ENCODE measurements at regions not wholly inside any gene's neighbourhood (a gene's known extent, or its start where the extent isn't known, plus 50 kb on each side); places are given as distances from the start of the nearest gene placed in this dataset.

DNA sequence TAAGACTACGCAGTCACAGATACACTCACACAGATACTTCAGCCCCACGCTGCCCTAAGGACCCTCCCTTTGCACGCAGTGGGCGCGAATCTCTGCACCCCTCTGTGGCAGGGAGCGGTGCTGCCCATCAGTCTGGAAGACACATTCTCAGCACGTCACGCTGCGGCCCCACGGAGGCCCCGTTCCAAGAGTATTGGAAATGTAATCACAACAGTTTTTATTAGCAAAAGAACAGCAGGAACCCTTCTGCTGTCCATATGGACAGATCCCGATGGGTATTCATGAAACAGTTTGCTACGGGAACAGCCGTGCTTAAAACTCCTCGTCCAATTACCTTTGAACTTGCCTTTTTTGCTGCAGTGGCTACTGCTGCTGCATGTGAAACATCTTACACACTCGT lies 131.0 kb downstream of the RPS24 start:
- no peak for DNase-seq

DNA sequence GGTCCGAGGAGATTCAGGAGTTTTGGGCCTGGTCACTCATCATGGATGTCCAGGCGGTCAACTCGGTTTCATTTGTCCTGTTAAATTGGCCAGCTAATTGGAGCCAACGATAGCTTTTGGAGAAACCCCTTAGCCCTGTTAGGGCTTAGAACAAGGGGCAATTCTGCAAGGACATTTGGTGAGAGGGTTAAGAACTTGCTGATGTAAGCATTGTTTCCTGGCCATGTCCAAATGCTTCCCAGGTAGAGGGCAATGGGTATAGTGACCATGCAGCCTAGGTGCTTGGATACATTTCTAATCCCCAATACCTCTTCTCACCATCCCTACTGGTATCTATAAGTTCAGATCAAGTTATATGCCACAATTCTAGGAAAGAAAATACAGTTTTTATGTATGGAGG lies 131.5 kb downstream of the RPS24 start:
- no peak for DNase-seq

DNA sequence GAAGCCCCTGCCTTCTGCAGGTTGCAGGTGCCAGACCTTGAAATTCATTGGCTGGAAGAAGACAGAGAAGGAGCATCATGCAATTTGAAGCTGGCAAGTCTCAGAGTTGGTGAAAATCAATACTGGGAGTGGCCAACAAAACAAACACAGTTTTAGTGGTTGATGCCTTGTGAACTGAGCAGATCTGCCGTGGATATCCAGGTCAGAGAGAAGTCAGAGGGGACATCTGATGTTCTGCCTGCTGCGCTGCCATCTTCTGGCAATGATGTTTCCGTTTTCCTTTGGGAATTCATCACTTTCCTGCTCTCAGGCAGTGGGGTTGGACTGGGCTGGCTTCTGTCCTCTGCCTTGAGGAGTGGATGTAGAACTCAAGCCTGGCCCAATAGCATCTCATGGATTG lies 132.0 kb downstream of the RPS24 start:
- DNase-seq = peak in 1 of 2 experiments; percentile 6

- no peak for DNase-seq
These were observed 132.6 kb downstream of the RPS24 start for GRCh38 chr10:78166261-78166660.

DNA sequence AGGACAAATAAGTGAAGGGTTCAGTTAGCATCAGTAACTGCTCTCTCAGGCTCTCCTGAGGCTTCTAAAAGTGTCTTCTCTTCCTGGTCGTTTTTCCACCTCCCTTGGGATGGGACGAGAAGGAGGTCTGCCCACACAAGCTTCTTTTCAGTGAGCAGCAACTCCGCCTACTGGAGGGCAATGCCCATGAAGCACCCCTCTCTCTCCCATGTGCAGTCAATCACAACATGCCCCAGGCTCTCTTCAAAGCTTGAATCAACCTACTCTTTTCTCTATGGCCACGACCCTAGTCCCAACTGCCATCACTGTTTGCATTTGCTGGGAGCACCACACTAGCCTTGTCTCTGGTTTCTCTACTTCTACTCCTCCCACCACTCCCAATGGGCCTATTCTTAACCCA lies 135.6 kb downstream of the RPS24 start:
- no peak for DNase-seq

DNA sequence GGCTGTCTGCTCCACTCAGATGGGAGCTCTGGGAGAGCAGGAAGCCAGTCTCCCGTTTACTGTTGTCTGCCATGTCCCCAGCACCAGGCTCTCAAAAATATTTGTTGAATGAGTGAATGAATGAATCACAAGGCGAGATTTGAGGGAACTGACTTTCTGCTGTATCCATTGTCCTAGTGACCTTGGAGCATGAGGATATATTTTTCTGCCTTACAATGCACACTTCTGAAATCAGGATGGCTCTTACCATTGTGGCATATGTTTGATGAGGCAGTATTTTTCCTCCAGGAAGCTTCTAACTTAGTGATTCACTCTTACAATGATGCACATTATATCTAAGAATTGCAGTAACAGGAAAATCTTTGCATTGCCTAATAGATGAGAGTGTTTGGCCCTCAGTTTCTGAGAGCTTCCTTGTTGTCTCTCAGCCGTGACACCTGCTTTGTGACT lies 136.4 kb downstream of the RPS24 start:
- no peak for DNase-seq

DNA sequence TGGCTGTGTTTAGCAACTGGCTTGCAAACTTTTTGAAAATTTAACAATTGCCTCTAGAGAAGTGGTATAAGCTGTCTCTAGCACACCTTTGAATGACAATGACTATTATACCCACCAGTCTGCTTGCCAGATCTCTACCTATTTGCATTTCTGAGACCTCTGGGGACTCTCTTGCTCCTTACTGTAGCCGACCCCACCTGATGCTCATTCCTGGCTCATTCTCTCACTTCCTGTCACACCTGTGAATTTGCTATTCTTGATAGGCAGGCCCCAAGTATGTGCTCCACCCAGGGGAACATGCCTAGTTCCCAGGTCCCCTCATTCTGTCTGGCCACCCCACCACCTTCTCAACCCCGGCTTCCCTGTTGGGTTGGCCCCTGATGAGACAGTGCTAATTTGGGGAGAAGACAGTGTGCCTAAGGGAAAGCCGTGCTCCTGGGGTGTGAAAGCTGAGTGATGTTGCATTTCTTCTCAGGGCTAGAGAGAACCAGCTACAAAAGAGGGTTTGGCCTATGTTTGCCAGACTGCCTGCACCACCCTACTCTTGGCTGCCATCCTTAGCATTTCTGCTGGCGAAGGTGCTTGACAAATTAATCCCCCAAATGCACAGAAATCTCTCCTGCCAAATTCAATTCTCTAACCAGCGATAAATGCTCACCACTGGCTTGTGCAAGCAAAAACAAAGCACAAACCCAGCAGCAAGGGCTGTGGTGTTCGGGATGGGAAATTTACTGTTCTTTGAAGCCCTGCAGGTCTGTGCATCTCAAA lies 138.2 kb downstream of the RPS24 start:
- DNase-seq = no peak

- DNase-seq = peak in 1 of 2 experiments; percentile 0
These were observed 139.8 kb downstream of the RPS24 start for GRCh38 chr10:78173360-78174015.

GRCh38 chr10:78175444-78176015 lies 141.9 kb downstream of the RPS24 start:
- no peak for DNase-seq

GRCh38 chr10:78176320-78177317 lies 143.0 kb downstream of the RPS24 start:
- DNase-seq = no peak

DNA sequence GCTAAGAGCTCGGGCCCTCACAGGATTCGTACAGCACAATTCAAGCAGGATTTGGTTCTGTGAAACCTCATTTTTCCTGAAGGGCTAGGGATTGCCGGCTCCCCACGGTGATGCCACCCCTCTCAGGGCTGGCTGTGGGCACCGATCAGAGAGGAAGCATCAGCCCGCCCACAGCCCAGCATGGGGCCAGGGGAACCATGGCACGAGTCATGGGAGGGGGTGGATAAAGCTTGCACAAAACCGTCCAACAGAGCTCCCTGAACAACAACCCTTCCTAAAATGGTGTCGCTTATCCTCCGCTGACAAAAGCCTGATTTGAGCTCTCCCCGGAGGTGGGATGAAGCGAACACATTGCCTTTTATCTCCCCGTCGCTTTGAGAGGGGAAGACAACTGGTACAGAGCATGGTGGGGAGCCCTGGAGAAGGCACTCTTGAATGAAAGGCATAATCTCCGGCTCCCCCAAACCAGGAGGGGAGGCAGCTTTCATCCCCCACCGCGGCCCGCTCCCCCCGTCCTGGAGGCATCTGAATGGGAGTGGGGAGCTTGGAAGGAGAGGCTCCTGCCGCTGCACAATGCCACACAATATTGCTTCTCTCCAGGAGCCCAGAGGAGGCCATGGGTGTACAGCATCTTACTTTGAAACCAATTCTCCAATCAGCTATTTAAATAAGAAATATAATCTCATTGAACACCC lies 144.0 kb downstream of the RPS24 start:
- DNase-seq = no peak

- no peak for DNase-seq
These were observed 144.7 kb downstream of the RPS24 start for GRCh38 chr10:78178397-78178796.

GRCh38 chr10:78178940-78179339 lies 145.3 kb downstream of the RPS24 start:
- no peak for DNase-seq

- no peak for DNase-seq
These were observed 146.4 kb downstream of the RPS24 start for GRCh38 chr10:78179886-78180705.

DNA sequence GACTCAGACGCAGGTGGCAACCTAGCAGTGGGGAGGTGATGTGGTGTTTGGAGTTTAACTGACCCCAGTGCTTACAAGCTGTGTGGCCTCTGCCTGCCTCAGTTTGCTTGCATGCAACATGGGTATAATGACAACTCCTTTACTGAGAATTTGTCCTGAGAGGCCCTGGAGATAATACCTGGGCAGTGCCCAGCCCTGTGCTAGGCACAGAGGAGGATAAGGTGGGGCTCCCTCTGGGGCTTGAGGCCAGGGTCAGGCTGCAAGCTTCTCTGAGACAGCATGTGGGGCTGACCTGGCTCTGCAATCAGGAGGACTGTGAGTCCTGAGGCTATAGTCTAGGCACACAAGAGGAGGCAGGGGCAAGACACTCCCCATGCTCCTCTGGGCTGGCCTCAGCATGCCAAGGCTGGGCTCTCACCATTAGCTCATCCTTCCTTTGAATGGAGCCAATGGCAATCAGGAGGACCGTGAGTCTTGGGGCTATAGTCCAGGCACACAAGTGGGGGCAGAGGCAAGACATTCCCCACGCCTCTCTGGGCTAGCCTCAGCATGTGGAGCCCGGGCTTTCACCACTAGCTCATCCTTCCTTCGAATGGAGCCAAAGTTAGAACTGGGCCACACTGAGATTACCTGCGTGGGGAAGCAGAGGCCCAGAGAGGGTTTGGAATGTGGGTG lies 147.9 kb downstream of the RPS24 start:
- no peak for DNase-seq

DNA sequence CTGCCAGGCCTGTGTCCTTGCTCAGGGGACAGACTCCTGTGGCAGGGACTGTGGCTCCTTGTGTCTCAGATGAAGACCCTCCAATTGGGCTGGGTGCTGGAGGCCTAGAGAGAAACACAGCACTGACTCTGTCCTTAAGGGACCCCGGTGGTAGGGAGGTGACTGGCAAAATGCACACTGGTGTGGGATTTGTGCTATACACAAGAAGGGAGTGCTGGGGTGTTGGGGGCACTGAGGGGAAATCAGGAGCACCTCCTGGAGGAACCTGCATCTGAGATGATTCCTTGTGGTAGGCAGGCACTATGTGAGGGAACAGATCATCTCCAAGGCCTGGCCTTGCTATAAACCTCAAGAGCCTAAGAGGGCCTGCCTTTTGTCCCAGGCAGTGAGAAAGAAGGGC lies 149.2 kb downstream of the RPS24 start:
- DNase-seq = no peak

- no peak for DNase-seq
These were observed 151.4 kb downstream of the RPS24 start for GRCh38 chr10:78184851-78185692.

GRCh38 chr10:78185693-78186055 lies 152.0 kb downstream of the RPS24 start:
- DNase-seq = no peak

- no peak for DNase-seq
These were observed 152.9 kb downstream of the RPS24 start for GRCh38 chr10:78186572-78186971.

- DNase-seq = no peak
These were observed 153.7 kb downstream of the RPS24 start for GRCh38 chr10:78187371-78187770.

All from NCI-H187 (cell line).